ENCODE measurements at regions not wholly inside any gene's neighbourhood (a gene's known extent, or its start where the extent isn't known, plus 50 kb on each side); places are given as distances from the start of the nearest gene placed in this dataset.

DNA sequence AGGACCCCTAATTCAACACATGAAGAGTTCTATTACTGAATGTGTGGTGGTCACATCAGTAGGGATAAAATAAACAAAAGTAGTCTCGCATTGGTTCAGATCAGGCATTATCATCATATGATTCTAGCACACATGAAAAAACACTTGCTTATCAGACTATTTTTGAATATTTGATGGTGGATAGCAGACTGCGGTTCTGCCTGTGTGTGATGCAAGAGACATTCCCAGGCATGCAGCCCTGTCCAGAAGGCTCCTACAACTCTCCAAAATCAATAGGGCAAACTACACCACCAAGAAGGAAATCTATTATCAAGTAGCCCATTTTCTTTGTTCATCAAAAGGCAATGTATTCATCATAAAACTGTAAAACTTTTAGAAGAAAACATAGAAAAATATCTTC, 304.7 kb downstream of the DUSP10 start:
- no peak overlapping the region for H3K27ac ChIP-seq
- intact Hi-C loops (cut with DNase I): loop anchor here in 1 of 3 donors (10.0 kb wide), 1 partner anchor 562 kb away; the partner anchor contains the start of gene HLX
- no peaks in the 10 kb centered on the region for H3K36me3 ChIP-seq
- H3K4me3 ChIP-seq: no peak overlapping the region
- ATAC-seq (no peak), FAIRE-seq (no peak), DNase-seq (no peak)
- H3K27me3 ChIP-seq: no peaks in the 10 kb centered on the region
- 40 to 51% methylated on average over 2 of the region's 2 CpGs for WGBS, 2 donors
- TF ChIP-seq, protein P1, sequence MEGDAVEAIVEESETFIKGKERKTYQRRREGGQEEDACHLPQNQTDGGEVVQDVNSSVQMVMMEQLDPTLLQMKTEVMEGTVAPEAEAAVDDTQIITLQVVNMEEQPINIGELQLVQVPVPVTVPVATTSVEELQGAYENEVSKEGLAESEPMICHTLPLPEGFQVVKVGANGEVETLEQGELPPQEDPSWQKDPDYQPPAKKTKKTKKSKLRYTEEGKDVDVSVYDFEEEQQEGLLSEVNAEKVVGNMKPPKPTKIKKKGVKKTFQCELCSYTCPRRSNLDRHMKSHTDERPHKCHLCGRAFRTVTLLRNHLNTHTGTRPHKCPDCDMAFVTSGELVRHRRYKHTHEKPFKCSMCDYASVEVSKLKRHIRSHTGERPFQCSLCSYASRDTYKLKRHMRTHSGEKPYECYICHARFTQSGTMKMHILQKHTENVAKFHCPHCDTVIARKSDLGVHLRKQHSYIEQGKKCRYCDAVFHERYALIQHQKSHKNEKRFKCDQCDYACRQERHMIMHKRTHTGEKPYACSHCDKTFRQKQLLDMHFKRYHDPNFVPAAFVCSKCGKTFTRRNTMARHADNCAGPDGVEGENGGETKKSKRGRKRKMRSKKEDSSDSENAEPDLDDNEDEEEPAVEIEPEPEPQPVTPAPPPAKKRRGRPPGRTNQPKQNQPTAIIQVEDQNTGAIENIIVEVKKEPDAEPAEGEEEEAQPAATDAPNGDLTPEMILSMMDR (IDR thresholded peaks at IDR 0.05): no peak
- no peaks in the 10 kb centered on the region for H3K9me3 ChIP-seq
- peaks cover 0 to 15% (median 0%) of the 10 kb centered on the region in 3 donors for H3K4me1 ChIP-seq

DNA sequence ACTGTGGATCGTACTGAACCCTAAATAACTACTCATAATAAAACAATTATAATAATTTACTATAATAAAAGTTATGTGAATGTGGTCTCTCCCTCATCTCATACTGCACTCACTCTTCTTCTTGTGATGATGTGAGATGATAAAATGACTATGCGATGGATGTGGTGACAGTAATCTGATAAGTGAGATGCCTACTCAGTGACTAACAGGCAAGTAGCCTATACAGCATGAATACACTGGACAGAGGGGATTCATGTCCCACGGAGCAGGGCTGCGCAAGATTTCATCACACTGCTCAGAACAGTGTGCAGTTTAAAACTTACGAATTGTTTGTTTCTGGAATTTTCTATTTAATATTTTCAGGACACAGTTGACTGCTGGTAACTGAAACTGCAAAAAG, 304.0 kb downstream of the DUSP10 start:
- DNase-seq: no peak

DNA sequence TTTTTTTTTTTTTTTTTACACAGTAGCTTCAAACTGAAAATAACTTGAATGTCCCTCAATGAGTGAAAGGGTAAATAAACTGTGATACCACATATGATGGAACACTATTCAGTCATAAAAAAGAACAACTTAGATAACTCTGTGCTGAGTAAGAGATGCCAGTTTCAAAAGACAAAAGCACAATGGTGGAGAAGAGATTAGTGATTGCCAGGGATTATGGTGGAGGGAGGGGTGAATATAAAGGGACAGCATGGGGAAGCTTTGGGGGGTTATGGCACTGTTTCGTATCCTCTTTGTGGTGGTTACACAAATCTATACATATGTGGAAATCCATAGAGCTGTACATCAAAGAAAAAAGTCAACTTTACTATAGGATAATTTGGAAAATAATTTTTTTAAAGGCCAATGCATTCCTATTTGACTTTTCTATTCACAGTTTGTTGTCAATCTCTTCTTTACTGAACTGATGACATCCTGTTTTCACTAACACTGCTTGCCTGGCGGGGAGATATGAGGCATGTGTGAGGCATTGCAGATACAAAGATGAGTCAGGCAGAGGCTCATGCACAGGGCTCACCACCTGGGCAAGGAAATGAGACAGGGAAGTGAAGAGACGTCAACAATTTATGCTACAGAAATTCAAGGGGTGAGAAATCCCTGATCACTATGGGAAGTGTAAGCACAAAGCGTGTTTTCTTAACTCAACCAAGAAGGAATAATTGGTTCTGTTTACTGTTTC, 302.7 kb downstream of the DUSP10 start:
- Histone ChIP-seq H3K36me3 (no peaks in the 10 kb centered on the region), H3K4me1 (peaks cover 0 to 15% (median 0%) of the 10 kb centered on the region in 3 donors), H3K4me3 (no peak overlapping the region), H3K27me3 (no peaks in the 10 kb centered on the region), H3K27ac (no peak overlapping the region), H3K9me3 (no peaks in the 10 kb centered on the region)
- intact Hi-C loops (cut with DNase I): loop anchor here in 1 of 3 donors (10.0 kb wide), 1 partner anchor 564 kb away; the partner anchor contains the start of gene HLX
- peak in 2 of 4 donors; percentile 43 to 56 for ATAC-seq
- no peak for FAIRE-seq
- 78 to 79% methylated on average over 4 of the region's 4 CpGs for WGBS, 2 donors
- TF ChIP-seq, protein P1 (IDR thresholded peaks at IDR 0.05): no peak
- no peak for DNase-seq

More for the DNA sequence above, 304.0 kb downstream of the DUSP10 start:
- 66 to 79% methylated on average over 5 of the region's 5 CpGs for WGBS, 2 donors
- Histone ChIP-seq H3K4me3 (no peak overlapping the region), H3K9me3 (no peaks in the 10 kb centered on the region), H3K27ac (no peak overlapping the region), H3K27me3 (no peaks in the 10 kb centered on the region), H3K36me3 (no peaks in the 10 kb centered on the region), H3K4me1 (peaks cover 0 to 15% (median 0%) of the 10 kb centered on the region in 3 donors)
- intact Hi-C loops (cut with DNase I): loop anchor here in 1 of 3 donors (10.0 kb wide), 1 partner anchor 563 kb away; the partner anchor contains the start of gene HLX
- no peak for FAIRE-seq
- no peak for ATAC-seq
- TF ChIP-seq, protein P1 (IDR thresholded peaks at IDR 0.05): no peak

DNA sequence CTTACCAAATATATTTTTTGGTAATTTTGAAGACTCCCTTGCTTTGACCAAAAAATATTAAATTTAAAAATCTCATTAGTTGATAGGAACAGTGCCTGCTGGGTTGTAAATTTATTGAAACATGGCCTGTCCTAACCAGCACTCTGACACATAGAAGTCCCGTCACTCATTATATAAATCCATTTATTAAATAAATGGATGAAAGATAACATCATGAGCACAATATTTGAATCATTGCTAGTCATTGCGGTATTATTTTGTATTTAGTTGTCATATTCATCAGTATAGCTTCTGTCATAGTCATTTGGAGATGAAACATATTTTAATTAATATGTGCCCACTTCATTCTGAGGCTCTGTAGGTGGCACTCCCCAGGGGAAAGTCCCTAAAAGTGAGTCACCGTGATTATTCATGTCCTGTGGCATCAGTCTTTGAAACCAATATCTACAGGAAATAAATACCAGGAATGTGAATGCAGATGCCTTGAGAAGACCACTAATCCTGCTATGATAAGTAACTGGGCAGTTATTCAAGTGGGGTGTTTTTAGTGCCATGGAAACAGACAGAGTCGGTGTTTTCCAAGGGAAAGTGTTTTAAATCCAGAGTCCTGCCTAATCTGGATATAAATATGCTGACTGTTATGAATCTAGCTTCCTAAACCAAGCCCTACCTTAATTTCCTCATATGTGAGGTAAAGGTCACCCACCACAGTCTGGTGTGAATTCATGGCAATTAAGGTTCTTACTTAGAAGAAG, 302.0 kb downstream of the DUSP10 start:
- H3K4me1 ChIP-seq: peaks cover 0 to 15% (median 0%) of the 10 kb centered on the region in 3 donors
- H3K9me3 ChIP-seq: no peaks in the 10 kb centered on the region
- no peaks in the 10 kb centered on the region for H3K27me3 ChIP-seq
- ATAC-seq (peak in 3 of 4 donors; percentile 76 to 80 (median 78)), FAIRE-seq (no peak), DNase-seq (peak in 1 of 6 donors; percentile 17)
- H3K4me3 ChIP-seq: no peak overlapping the region
- intact Hi-C loops (cut with DNase I): loop anchor here in 1 of 3 donors (10.0 kb wide), 1 partner anchor 565 kb away; the partner anchor contains the start of gene HLX
- TF ChIP-seq, protein P1 (IDR thresholded peaks at IDR 0.05): no peak
- WGBS, 2 donors: 37 to 45% methylated on average over 4 of the region's 4 CpGs
- H3K27ac ChIP-seq: peak overlapping the region in 1 of 4 donors; percentile 1
- no peaks in the 10 kb centered on the region for H3K36me3 ChIP-seq
